Ovary (tissue), 3 donors: ENCODE measurements at regions not wholly inside any gene's neighbourhood (a gene's known extent, or its start where the extent isn't known, plus 50 kb on each side); places are given as distances from the start of the nearest gene placed in this dataset.

Experiments used
- EP300 ChIP-seq: sonication (generic); formaldehyde crosslinking; IDR thresholded peaks from one replicate; pipeline ENCODE4 v1.6.1; 2017; ENCODE audit warnings: antibody characterized with exemption
- POLR2A ChIP-seq: fragments of 450-650 bp; IDR thresholded peaks from one replicate; pipeline ENCODE4 v1.6.1; 2017; ENCODE audit warnings: antibody characterized with exemption, mild to moderate bottlenecking, moderate library complexity
- TF ChIP-seq, protein P1 (sequence below), 3 donors: fragments of 450-650 bp in 2 of 3; fragments of 200-600 bp in 1 of 3; IDR thresholded peaks; one replicate each; pipeline versions ENCODE4 v1.5.1 to v1.8.0; 2016 to 2022; ENCODE audit warnings: antibody characterized with exemption in 3 of 3, mild to moderate bottlenecking in 1 of 3
- donor health status: DM: no; HTN: no; CAD: no.

DNA sequence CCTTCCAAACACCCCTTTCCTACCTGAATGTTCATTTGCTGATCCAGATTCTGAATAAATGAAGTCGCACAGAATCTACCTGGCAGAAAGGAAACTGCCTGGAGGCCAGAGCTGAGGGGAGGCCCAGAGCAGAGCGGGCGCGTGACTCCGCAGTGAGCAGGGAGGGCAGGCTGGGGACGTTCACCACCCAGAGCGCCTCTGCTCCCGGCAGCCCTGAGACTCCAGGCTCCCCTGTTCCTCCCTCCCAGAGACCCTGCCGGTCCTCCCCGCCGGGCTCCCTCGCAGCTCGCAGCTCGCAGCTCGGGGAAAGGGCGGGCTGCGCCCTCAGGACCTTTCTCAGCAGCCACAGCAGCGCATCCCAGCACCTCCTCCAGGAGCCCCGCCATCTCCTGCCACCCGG, 176.7 kb upstream of the ZNF32 start:
- TF ChIP-seq, protein P1, sequence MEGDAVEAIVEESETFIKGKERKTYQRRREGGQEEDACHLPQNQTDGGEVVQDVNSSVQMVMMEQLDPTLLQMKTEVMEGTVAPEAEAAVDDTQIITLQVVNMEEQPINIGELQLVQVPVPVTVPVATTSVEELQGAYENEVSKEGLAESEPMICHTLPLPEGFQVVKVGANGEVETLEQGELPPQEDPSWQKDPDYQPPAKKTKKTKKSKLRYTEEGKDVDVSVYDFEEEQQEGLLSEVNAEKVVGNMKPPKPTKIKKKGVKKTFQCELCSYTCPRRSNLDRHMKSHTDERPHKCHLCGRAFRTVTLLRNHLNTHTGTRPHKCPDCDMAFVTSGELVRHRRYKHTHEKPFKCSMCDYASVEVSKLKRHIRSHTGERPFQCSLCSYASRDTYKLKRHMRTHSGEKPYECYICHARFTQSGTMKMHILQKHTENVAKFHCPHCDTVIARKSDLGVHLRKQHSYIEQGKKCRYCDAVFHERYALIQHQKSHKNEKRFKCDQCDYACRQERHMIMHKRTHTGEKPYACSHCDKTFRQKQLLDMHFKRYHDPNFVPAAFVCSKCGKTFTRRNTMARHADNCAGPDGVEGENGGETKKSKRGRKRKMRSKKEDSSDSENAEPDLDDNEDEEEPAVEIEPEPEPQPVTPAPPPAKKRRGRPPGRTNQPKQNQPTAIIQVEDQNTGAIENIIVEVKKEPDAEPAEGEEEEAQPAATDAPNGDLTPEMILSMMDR (IDR thresholded peaks at IDR 0.05) = no peak
- TF ChIP-seq EP300 (no peak), POLR2A (no peak)
